T-cell (primary cell): ENCODE measurements at regions not wholly inside any gene's neighbourhood (a gene's known extent, or its start where the extent isn't known, plus 50 kb on each side); places are given as distances from the start of the nearest gene placed in this dataset.

Experiments used
- ATAC-seq, 4 experiments: fragments of 200-7000 bp in 3 of 4; fragments of 150-1000 bp in 1 of 4; cut with Tn5 transposase; replicated peaks in 1 of 4; 1 replicate in 3 of 4; 2 replicates in 1 of 4; pipeline ENCODE4 v1.10.0; 2021; ENCODE audit warnings: moderate library complexity in 3 of 4, mild to moderate bottlenecking in 2 of 4, moderate number of reproducible peaks in 1 of 4
- CTCF ChIA-PET, 2 donors: fragments of 300-600 bp; sonication (Branson Sonifier 250); formaldehyde crosslinking; loops; one replicate each; lab custom pipeline; 2022; ENCODE audit warnings: antibody characterized with exemption in 2 of 2; lab: Charles Lee
- POLR2A ChIA-PET, 2 donors: fragments of 300-600 bp; sonication (Branson Sonifier 250); formaldehyde crosslinking; loops; one replicate each; lab custom pipeline; 2022; ENCODE audit warnings: antibody characterized with exemption in 2 of 2; lab: Charles Lee
- DNase-seq, 35 experiments: peaks; one replicate each; pipeline versions ENCODE4 v3.0.0 to v3.0.0-alpha.2; 2013 to 2023
- H3K27ac ChIP-seq: one replicate; pipeline ENCODE4 v1.5.1; 2013; ENCODE audit warnings: low read length
- H3K27me3 ChIP-seq, 2 experiments: replicated peaks in 1 of 2; 1 replicate in 1 of 2; 2 replicates in 1 of 2; pipeline versions ENCODE4 v1.6.1 to v1.7.0; 2013; ENCODE audit warnings: low read length in 1 of 2, mixed read lengths in 1 of 2; ENCODE audit not compliant: control insufficient read depth in 2 of 2, insufficient read depth in 2 of 2; ENCODE audit errors: extremely low read depth in 1 of 2
- H3K36me3 ChIP-seq, 2 donors: 1 replicate in 1 of 2; 2 replicates in 1 of 2; pipeline versions ENCODE4 v1.6.1 to v1.7.0; 2013; ENCODE audit warnings: low read length in 1 of 2; ENCODE audit not compliant: control insufficient read depth in 2 of 2, insufficient read depth in 1 of 2; ENCODE audit errors: extremely low read depth in 1 of 2
- H3K4me1 ChIP-seq, 2 experiments: 1 replicate in 1 of 2; 2 replicates in 1 of 2; pipeline versions ENCODE4 v1.6.1 to v1.7.0; 2013; ENCODE audit warnings: low read length in 2 of 2, mixed read lengths in 1 of 2; ENCODE audit not compliant: insufficient read depth in 2 of 2, control insufficient read depth in 1 of 2; ENCODE audit errors: extremely low read depth in 1 of 2
- H3K4me3 ChIP-seq, 2 donors: 1 replicate in 1 of 2; 2 replicates in 1 of 2; pipeline versions ENCODE4 v1.5.1 to v1.7.0; 2013; ENCODE audit warnings: mild to moderate bottlenecking in 2 of 2, low read length in 1 of 2, moderate library complexity in 1 of 2; ENCODE audit not compliant: control insufficient read depth in 1 of 2; ENCODE audit errors: extremely low read depth in 1 of 2
- H3K9me3 ChIP-seq: 2 replicates; pipeline ENCODE4 v1.7.0; 2013
- H3K27ac Mint-ChIP-seq, 2 donors: one replicate each; pipeline ENCODE4 v1.8.0; 2020 to 2021; ENCODE audit warnings: mild to moderate bottlenecking in 2 of 2, mixed read lengths in 2 of 2
- H3K27me3 Mint-ChIP-seq, 2 donors: one replicate each; pipeline ENCODE4 v1.8.0; 2021 to 2022; ENCODE audit warnings: mixed read lengths in 2 of 2
- H3K36me3 Mint-ChIP-seq: one replicate; pipeline ENCODE4 v1.8.0; 2021; ENCODE audit warnings: mixed read lengths
- H3K4me1 Mint-ChIP-seq, 3 donors: one replicate each; pipeline ENCODE4 v1.8.0; 2020 to 2022; ENCODE audit warnings: mixed read lengths in 3 of 3, mild to moderate bottlenecking in 1 of 3
- H3K4me3 Mint-ChIP-seq, 3 donors: one replicate each; pipeline ENCODE4 v1.8.0; 2020 to 2022; ENCODE audit warnings: mild to moderate bottlenecking in 3 of 3, mixed read lengths in 3 of 3, moderate library complexity in 3 of 3
- H3K9me3 Mint-ChIP-seq, 3 donors: one replicate each; pipeline ENCODE4 v1.8.0; 2020 to 2022; ENCODE audit warnings: mixed read lengths in 3 of 3
- WGBS: methylation state at CpG from one replicate; pipeline ENCODE4 v1.1.5; 2013; ENCODE audit warnings: missing lambda C conversion rate; ENCODE audit not compliant: insufficient coverage; 5-methylcytosine and 5-hydroxymethylcytosine counted together

GRCh38 chr7:149379625-149380024 lies 81.2 kb downstream of the ZNF777 start:
- Histone ChIP-seq H3K27ac (no peak overlapping the region), H3K27me3 (peaks cover 0 to 10% of the 10 kb centered on the region in 2 experiments), H3K36me3 (no peaks in the 10 kb centered on the region), H3K4me3 (no peak overlapping the region), H3K9me3 (peaks cover 6% of the 10 kb centered on the region), H3K4me1 (no peaks in the 10 kb centered on the region)
- Mint-ChIP-seq H3K27me3 (peaks cover 8 to 21% of the 10 kb centered on the region in 2 donors), H3K9me3 (peaks cover 11 to 13% (median 12%) of the 10 kb centered on the region in 3 donors), H3K36me3 (no peaks in the 10 kb centered on the region), H3K27ac (no peak overlapping the region), H3K4me1 (no peaks in the 10 kb centered on the region), H3K4me3 (no peak overlapping the region)
- ChIA-PET CTCF (interaction anchor here in 1 of 2 donors (0.6 kb wide), 1 partner anchor 42 kb away, joined by 3 read pairs; no protein-coding TSS in a partner anchor), POLR2A (no interaction called here)
- WGBS: 33% methylated on average over 1 of the region's 1 CpG
- DNase-seq (no peak), ATAC-seq (no peak)

DNA sequence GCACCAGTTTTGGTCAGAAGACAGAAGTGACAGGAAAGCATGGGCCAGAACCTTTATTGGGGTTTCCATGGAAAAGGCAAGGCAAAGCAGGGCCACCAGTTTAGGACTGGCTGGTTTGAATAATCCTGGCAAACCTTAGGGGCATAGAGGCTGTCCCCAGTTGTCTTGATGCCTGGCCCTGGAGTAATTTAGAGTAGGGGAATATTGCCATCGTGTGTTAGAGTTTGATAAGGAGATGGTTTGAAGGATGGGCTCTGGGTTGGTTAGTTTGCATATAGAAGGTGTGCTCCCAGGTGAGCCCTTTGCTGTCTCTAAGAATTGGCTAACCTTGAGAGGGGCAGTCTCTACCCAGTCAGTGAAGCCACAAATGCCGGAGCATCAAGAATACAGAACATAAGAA lies 79.6 kb downstream of the ZNF777 start:
- no peak overlapping the region for H3K27ac Mint-ChIP-seq
- no peak overlapping the region for H3K27ac ChIP-seq
- H3K36me3 Mint-ChIP-seq: no peaks in the 10 kb centered on the region
- peaks cover 11 to 13% (median 12%) of the 10 kb centered on the region in 3 donors for H3K9me3 Mint-ChIP-seq
- H3K4me3 Mint-ChIP-seq: no peak overlapping the region
- no peaks in the 10 kb centered on the region for H3K4me1 Mint-ChIP-seq
- peaks cover 6% of the 10 kb centered on the region for H3K9me3 ChIP-seq
- H3K27me3 Mint-ChIP-seq: peaks cover 11 to 21% of the 10 kb centered on the region in 2 donors
- no peaks in the 10 kb centered on the region for H3K4me1 ChIP-seq
- H3K36me3 ChIP-seq: no peaks in the 10 kb centered on the region
- CTCF ChIA-PET: no interaction called here
- WGBS: 71% methylated on average over 1 of the region's 2 CpGs
- H3K27me3 ChIP-seq: peaks cover 0 to 10% of the 10 kb centered on the region in 2 experiments
- no peak overlapping the region for H3K4me3 ChIP-seq
- POLR2A ChIA-PET: no interaction called here
- DNase-seq: no peak
- no peak for ATAC-seq
